WTC11 (cell line): ENCODE measurements at regions not wholly inside any gene's neighbourhood (a gene's known extent, or its start where the extent isn't known, plus 50 kb on each side); places are given as distances from the start of the nearest gene placed in this dataset.

Experiments used
- CREB1 ChIP-seq: sonication (generic); formaldehyde crosslinking; IDR thresholded peaks from 2 replicates; pipeline ENCODE4 v1.8.0; 2023; ENCODE audit warnings: mild to moderate bottlenecking, missing genetic modification reagents
- CTCF ChIP-seq: fragments of 200-600 bp; IDR thresholded peaks from 2 replicates; pipeline ENCODE4 v1.8.0; 2022; ENCODE audit warnings: antibody characterized with exemption
- ESRRA ChIP-seq: sonication (generic); formaldehyde crosslinking; IDR thresholded peaks from 2 replicates; pipeline ENCODE4 v1.8.1; 2022; ENCODE audit warnings: mild to moderate bottlenecking, missing genetic modification reagents, borderline replicate concordance

GRCh38 chr19:20371911-20372310, 193.7 kb downstream of the ZNF737 start:
- no peak for TF ChIP-seq CTCF
- TF ChIP-seq ESRRA (CRISPR knock-in tag) = no peak
- TF ChIP-seq CREB1 (CRISPR knock-in tag) = no peak
